ENCODE measurements at regions not wholly inside any gene's neighbourhood (a gene's known extent, or its start where the extent isn't known, plus 50 kb on each side); places are given as distances from the start of the nearest gene placed in this dataset.

- no peak for DNase-seq
Observed at GRCh38 chr9:108168236-108168850, 678.8 kb upstream of the KLF4 start.

DNA sequence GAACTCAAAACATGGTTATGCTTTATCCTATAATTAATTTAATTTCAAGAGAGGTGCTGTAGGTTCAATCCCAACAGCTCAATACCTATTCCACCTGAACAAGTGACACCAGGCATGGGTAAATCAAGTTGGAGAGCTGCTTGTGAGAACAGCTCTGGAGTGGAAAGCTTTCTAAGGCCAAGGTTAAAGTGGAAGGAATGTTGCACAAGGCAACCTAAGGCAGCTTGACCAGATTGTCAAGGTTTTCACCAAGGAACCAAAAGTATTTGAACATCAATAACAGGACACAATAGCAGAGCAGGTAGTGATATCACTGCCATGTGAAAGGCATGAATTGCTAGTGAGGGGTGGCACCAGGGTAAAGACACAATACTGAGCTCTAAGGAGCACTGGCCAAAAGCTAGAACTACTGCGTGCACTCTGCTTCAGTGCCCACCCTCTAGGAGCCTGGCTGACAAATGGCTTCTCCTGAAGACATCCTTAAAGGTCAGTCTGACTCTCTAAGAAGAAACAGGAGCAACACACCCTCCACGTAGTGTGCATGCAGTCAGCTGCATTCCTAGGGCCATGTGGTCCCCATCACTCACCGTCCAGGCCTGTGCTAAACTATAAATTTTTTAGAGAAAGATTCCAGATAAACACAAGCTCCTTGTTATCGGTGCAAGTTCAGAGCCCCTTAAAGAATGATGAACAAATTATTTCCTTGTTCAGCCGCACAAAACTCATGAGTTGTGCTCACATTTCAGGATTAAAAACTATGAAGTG, 677.7 kb upstream of the KLF4 start:
- no peak for DNase-seq

- DNase-seq = no peak
Observed at GRCh38 chr9:108166519-108166918, 677.0 kb upstream of the KLF4 start.

DNA sequence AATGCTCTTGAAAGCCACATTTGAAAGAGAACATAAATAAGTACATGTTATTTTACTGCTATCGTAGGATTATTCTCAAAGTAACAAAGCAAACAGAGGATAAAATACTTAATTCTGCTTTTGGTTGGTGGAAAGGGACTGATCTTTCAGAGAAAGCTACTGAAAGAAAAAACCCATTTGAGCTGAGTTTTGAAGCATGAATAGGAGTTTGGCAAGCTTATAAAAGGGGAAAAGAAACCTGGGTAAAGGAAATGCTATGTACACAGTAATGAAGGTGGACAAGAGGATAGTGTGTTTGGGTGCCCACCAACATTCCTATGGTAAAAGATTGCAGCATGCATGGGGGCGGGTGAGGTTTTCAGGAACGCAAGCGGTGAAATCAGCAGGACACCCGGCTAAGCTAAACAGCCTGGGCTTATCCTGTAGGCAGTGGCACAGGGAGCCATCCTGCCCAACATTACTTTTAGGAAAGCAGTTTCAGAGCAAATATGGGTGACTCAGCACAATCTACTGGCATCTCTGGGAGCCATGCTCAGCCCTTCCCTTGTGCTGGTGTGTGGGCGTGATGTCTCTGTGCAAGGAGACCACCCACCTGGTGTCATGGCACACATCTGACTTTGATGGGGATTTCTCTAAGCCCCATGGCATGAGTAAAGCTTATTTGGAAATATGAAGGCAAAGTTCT, 673.9 kb upstream of the KLF4 start:
- no peak for DNase-seq

DNA sequence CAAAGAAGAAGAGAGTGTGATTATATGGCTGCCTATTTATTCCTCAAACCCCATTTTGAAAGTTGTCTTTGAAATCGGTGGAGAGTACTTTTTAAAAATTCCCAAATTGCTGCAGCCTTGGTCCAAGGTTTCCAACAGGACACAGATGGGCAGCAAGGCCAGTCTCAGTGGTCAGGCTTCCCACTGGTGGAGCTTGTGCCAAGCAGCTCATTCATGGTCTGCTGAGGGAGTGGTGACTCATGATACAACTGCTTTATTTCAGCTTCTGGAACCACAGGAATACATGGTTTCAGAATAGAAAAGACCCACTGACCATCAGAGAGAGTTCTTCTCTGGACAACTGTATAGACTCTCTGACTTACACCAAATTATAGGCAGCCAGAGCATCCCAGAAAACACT, 673.1 kb upstream of the KLF4 start:
- DNase-seq = no peak

DNA sequence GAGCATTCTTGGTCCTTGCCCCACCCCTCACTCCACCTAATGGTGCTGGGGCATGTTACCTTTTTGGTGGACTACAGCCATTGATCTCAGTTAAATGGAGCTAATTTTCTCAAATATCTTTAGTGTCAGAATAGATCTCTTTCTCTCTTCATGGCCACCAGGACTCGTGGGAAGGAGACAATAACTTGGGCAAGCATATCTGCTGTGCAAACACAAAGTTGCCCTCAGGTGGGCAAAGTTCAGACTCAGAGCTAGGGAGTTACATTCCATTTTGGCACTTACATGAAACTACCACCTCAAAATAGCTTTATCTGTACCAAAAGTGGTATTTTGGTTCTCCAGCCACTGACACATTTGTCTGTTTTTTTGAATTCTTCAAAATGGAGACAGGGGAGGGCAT, 671.9 kb upstream of the KLF4 start:
- DNase-seq = no peak

DNA sequence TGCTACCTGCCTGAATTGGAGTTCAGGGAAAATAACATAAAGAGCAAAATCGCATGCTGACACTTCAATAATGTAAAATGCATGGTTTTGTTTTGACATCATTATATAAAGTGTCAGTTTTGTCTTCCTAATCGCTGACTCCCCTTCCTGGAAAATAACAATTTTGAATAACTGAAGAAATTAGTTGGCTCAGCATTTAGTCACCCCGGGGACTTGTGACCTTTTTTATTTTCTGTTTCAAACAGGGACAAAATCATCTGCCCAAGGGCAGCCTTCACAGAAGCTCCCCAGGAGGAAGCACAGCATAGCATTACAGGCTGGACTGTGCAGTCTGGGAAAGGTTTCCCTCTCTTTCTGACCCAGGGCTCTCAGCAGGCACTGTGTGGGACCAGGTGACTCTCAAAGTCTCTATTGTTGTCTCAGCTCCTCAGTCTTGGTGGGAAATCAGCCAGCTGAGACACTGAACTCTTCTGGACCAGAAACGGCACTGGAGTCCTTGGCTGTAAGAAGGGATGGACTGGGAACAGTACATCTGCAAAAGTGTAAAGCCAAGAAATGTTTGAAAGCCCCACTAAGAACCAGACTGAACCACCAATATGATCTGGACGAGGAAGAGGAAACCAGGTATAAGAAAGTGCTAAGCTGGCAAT, 671.3 kb upstream of the KLF4 start:
- DNase-seq = no peak

- DNase-seq = no peak
Observed at GRCh38 chr9:108160039-108160438, 670.5 kb upstream of the KLF4 start.

GRCh38 chr9:108158236-108158995, 668.8 kb upstream of the KLF4 start:
- DNase-seq = no peak

GRCh38 chr9:108156270-108156998, 666.9 kb upstream of the KLF4 start:
- DNase-seq = no peak

DNA sequence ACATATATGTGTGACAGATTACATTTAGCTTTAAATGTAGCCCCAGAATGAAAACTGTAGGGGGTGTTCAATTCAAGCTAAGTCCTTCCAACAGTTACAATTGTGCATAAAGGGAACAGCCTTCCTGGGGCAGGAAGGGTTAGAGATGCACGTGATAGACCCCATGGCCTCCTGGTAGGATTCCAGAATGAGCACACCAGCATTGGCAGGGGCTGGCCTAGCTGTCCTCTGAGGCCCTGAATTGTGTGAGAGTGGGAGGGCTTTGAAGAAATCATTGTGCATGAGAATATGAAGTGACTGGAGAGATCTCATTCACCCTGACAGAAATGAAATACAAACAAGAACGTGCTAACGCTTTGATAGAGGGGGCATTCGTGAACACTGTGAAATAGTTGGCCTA, 663.8 kb upstream of the KLF4 start:
- DNase-seq = no peak

DNA sequence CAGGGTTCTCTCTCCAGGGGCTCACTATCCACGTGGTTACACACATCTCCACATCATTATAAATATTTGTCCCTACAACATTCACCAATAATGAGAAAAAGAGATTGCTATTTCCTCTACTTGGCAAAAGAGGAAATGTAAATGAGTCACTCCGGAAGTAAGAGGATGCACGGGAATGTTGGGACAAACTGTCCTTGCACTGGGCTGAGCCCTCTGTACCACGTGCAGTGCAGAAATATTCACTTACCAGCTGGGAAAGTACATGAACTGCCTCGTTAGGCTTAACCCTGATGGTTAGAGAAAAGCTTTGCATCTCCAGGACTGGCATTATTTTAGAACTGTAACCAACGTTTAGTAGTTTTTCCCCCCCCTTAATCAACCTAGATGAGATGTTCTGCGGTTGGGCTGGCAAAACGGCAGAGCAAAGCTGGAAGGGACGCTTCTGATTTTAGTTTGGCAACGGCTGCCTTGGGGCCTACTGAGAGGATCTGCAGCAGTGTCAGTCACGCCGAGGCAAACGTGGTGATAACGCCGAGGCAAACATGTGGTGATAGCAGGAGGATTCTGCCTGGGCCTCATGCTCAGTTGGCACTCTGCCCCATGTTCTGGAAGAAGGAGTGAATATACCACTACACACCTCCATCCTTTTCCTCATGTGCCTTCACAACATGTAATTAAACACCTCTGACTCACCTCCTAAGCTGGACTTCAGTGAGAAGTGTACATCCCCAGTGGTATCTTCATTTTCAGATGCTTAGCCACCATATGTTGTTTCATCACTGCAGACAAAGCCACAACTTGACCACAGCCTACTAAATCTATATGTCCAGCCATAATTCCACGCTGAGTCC, 661.4 kb upstream of the KLF4 start:
- DNase-seq = no peak

GRCh38 chr9:108149326-108149725, 659.8 kb upstream of the KLF4 start:
- no peak for DNase-seq

DNA sequence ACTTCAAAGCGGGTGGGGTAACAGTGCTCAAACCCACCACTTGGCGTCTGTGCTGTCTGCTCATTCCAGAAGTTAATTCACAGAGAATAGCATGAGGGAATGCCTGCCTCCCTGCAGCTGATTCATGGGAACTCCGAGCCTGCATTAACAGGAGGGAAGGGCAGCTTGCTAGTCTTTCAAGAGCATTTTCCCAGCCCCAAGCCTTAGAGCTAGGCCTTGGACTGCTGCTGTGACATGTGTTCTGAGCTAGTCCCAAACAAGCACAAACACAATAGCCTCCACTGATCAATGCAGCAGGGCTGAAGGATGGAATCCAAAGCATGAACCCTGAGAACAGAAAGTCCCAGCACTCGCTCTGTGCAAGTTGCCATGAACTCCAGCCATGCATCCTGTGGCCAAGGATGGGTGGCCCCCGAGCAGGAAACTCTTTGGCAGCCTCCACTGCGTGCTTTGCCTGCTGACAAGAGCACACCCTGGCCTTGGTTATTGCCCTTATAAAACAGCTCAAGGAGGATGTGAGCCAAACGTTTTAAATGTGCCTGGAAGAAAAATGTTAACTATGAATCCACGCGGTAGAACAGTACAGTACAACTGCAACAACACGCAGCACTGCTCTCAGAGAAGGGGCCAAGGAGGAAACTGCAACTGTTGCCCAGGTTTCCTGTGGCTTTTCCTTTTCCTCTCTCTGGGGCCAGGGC, 653.1 kb upstream of the KLF4 start:
- DNase-seq = no peak

DNA sequence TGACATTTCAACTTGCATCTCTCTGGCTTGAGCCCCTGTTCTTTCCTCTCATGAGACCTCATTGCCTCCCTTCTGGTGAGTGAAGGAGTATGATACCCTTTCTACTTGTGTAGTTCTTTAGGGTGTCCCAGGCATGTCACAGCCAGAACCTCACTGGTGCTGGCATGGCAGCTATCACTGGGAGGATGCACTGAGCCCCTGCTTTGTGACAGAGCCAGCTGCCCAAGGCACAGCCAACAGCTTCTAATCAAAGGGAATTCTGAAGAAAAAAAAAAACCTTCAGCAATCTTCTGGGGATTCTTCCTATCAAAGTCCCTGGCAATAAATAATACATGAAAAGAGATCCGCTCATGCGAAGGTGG, 652.6 kb upstream of the KLF4 start:
- DNase-seq = no peak

DNA sequence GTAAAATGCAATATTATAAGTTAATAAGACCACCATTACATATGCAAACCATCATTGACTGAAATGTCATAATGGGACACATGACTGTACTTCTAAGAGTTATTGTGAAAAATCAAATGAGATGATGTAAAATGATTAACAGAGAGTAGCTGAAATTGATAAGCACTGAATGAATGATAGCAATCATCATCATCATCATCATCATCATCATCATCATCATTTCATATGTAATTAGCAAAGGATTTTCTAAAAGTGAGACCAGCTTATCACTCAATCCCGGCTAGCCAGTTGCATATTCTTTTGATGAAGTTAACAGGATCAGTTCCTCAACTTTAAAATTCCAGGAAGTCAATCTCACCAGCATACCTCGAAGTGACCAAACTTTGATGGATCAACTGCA, 650.3 kb upstream of the KLF4 start:
- no peak for DNase-seq

- DNase-seq = no peak
Observed at GRCh38 chr9:108138516-108138915, 648.9 kb upstream of the KLF4 start.

DNA sequence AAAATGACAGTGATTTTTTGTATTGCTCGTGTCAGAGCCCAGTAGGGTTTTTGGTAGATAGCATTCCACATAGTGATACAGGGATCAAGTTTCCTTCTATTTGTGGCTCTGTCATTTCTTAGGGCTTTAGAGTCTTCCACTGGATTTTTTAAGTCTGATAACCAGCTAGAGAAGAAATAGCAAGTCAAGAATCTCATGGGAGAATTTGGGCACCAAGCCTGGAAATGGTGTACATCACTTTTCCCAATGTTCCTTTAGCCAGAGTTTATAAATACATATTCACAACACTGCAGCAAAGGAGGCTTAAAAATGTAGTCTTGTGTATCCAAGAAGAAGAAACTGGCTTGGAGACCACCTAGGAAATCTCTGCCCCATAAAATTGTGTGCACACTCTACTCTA, 647.1 kb upstream of the KLF4 start:
- no peak for DNase-seq

GRCh38 chr9:108134486-108135128, 645.0 kb upstream of the KLF4 start:
- no peak for DNase-seq

DNA sequence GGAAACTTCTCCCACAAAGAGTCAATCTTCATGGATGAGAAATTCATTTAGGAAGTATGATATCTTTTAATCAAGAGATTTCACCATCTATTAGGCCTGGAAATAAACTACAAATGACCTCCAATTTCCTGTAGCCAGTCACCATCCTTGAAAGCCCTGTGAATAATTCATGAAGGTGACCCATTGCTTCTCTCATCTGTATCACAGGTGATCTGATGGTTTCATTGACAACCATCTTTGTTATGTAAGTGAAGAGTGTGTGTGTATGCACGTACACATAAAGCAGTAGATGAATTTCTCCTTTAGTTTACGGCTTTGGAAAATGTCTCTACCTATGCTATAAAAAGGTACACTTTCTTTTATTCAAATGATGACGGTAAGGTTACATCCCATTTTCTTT, 644.1 kb upstream of the KLF4 start:
- no peak for DNase-seq

Data from cerebellar nuclear complex (tissue), 1 donor.